SK-N-MC (cell line): ENCODE measurements at regions not wholly inside any gene's neighbourhood (a gene's known extent, or its start where the extent isn't known, plus 50 kb on each side); places are given as distances from the start of the nearest gene placed in this dataset.

Experiments
- EZH2 ChIP-seq: fragments of 200-600 bp; sonication (generic); IDR thresholded peaks from one replicate; pipeline ENCODE4 v1.6.1; 2017; ENCODE audit warnings: antibody characterized with exemption
- FOXP2 ChIP-seq: optimal IDR thresholded peaks from 2 replicates; pipeline ENCODE3; 2011; ENCODE audit warnings: mild to moderate bottlenecking, moderate library complexity; ENCODE audit not compliant: insufficient read depth; ENCODE audit errors: extremely low read length, control extremely low read depth
- POLR2AphosphoS5 ChIP-seq: IDR thresholded peaks from 2 replicates; pipeline ENCODE4 v1.6.1; 2012; ENCODE audit warnings: mild to moderate bottlenecking, low read depth, low read length, borderline replicate concordance

DNA sequence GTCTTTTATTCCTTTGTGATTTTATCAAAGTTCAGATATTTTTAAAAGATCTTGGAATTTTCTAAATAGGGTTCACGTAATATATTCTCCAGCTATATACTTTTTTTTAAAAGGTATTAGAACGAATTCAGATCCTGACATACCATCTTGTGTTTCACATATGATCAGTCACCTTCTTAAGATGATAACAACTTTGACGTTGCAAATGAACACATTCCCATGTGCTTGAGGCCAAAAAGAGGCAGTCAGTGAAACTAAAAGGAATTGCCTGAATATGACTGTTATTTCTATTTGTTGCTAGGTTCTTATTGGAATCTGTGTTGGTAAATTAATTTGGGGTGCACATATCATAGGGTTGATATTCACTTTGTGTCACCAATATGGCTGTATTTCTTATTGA, 310.1 kb downstream of the MDFIC start:
- TF ChIP-seq POLR2AphosphoS5 (no peak), FOXP2 (no peak), EZH2 (no peak)
